HPDE6-E6E7 (cell line): ENCODE measurements at regions not wholly inside any gene's neighbourhood (a gene's known extent, or its start where the extent isn't known, plus 50 kb on each side); places are given as distances from the start of the nearest gene placed in this dataset.
"Not testable (repeated sequence)": the region's sequence is repeated elsewhere in the genome, so short reads cannot be mapped to it uniquely, and the experiment has no call there.

ENCODE experiments used
- DNase-seq: peaks from one replicate; pipeline ENCODE4 v3.0.0; 2011; ENCODE audit warnings: missing footprints; ENCODE audit errors: extremely low spot score

DNA sequence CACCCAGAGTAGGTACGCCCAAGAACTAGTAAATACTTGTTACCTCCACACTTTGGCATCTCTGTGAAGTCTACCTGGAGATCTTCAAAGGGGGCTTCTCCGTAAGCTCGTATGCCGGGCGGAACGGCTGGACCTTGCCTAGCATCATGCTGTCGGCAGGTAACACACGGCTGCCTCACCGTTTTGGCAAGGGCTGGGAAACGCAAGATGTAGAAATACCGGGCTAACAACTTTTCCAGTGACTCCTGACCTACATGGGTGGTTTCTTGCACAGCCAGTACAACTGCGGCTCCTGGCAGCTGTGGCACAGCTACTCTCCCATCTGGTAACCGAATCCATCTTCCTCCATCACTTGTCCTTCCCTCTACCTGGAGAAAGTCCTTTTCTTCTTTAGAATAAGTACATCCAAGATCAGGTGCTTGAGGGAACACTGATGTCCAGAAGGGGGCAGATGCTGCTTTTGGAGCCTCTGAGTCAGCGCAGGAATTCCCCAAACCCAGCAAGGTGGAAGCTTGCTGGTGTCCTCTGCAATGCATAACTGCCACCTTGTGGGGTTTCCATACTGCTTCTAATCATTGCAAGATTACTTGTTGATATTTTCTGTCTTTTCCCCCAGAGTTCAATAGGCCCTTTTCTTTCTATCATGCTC, 59.7 kb upstream of the FRG2C start:
- not testable (repeated sequence) for DNase-seq

DNA sequence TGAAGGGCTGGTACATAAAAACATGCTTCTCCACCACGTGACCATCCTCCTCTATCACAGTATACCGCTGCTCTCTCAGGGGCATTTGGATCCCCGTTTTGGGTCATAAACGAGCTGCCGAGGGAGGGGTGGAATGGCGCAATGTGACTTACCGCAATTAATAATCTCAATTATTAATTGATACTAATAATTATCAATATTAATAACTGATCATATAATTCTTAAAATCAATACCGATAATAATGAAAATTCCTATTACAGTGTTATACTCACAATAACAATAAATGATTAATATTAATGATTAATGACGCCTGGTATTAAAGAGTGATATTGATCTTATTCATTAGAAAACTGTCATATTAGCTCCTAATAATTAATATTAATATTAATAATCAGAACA, 56.1 kb upstream of the FRG2C start:
- not testable (repeated sequence) for DNase-seq

DNA sequence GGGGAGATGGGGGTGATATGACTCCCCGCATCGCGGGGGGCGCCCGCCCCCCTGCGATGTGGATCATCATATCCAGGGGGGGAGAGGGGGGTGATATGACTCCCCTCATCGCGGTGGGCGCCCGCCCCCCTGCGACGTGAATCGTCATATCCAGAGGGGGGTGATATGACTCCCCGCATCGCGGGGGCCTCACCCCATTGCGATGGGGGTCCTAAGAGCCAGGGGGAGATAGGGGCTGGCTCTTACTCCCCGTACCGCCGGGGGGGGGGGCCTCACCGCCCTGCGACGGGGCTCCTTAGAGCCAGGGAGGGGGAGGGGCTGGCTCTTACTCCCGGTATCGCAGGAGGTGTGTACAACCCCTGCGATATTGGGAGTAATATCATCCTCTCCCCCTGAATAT, 54.5 kb upstream of the FRG2C start:
- not testable (repeated sequence) for DNase-seq

DNA sequence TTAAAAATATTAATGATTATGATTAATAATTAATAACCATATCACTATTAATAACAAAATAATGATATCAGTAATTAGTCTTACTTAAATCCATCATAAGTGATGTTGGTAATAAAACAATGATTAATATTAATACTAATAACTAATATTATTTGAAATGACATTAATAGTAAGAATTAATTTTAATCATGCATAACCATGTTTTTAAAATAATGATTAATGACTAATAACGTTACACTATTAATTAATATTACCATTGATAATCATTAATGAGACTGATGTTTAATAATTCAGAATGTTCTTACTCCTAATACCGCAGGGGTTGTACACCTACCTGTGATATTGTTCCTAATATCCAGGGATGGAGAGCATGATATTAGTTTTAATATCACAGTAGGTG, 53.4 kb upstream of the FRG2C start:
- no peak for DNase-seq

DNA sequence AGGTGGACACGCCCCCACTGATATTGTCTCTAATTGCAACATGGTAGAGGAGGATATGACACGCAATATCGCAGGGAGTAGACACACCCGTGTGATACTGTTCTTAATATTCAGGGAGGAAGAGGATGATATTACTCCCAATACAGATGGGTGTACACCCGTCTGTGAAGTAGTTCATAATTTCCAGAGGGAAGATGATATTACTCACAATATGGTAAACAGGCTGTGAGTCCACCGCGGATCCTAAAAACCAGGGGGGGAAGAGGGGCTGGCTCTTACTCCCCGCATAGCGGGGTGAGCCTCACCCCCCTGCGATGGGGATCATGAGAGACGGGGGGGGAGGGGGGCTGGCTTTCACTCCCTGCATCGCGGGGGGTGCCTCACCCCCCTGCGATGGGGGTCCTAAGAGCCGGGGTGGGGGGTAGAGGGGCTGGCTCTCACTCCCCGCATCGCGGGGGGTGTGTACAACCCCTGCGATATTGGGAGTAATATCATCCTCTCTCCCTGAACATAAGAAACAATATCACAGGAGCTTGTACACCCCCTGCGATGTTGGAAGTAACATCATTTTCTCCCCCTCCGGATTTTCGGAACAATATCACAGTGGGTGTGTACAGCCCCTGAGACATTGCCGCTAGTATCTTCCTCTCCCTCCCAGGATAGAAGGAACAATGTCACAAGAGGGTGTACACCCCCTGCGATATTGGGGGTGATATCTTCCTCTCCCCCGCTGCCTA, 52.2 kb upstream of the FRG2C start:
- DNase-seq, result not testable (repeated sequence)
